ENCODE measurements at regions not wholly inside any gene's neighbourhood (a gene's known extent, or its start where the extent isn't known, plus 50 kb on each side); places are given as distances from the start of the nearest gene placed in this dataset.

DNA sequence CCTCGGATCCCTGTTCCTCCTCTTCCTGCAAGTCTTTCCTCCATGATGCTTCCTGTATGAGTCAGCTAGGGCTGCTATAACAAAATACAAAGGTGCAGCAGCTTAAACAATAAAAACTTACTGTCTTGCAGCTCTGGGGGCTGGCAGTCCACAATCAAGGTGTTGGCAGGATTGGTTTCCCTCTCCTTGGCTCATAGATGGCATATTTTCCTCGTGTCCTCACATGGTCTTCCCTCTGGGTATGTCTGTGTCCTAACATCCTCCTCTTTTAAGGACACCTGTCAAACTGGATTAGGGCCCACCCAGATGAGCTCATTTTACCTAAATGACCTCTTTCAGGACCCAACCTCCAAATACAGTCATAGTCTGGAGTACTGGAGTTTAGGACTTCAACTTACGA is 117.5 kb downstream of the MED10 start:
- DNase-seq, result no peak
- intact Hi-C loops (cut with micrococcal nuclease), result no loop called here

DNA sequence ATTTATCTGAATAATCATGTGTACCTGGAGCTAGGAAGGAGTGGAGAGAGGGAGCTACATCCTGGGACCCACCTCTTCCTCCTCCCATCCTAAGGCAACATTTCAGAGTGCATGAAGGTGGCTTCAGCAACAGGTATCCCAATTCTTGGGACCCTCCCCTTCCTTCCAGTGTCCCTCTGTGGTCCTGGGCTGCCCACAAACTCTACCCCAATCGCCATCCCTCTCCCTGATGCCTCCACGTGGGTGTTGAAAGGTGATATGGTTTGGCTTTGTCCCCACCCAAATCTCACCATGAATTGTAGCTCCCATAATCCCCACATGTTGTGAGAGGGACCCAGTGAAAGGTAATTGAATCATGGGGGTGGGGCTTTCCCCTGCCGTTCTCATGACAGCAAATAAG is 121.4 kb downstream of the MED10 start:
- Mint-ChIP-seq H3K4me1 (no peaks in the 10 kb centered on the region), H3K27me3 (ENCODE audit: low read depth in 2 of 2) (peaks cover 5 to 6% of the 10 kb centered on the region in 2 donors), H3K36me3 (no peaks in the 10 kb centered on the region), H3K4me3 (no peak overlapping the region), H3K27ac (no peak overlapping the region), H3K9me3 (peaks cover 0 to 6% of the 10 kb centered on the region in 2 donors)
- no peaks in the 10 kb centered on the region for H3K4me1 ChIP-seq (ENCODE audit: control insufficient read depth, insufficient read depth, low read length)
- H3K27ac ChIP-seq (ENCODE audit: low read length), result no peak overlapping the region
- ATAC-seq (no peak), DNase-seq (no peak)
- 71% methylated on average over 1 of the region's 3 CpGs for WGBS (ENCODE audit: insufficient coverage)
- TF ChIP-seq, protein P1, sequence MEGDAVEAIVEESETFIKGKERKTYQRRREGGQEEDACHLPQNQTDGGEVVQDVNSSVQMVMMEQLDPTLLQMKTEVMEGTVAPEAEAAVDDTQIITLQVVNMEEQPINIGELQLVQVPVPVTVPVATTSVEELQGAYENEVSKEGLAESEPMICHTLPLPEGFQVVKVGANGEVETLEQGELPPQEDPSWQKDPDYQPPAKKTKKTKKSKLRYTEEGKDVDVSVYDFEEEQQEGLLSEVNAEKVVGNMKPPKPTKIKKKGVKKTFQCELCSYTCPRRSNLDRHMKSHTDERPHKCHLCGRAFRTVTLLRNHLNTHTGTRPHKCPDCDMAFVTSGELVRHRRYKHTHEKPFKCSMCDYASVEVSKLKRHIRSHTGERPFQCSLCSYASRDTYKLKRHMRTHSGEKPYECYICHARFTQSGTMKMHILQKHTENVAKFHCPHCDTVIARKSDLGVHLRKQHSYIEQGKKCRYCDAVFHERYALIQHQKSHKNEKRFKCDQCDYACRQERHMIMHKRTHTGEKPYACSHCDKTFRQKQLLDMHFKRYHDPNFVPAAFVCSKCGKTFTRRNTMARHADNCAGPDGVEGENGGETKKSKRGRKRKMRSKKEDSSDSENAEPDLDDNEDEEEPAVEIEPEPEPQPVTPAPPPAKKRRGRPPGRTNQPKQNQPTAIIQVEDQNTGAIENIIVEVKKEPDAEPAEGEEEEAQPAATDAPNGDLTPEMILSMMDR (IDR thresholded peaks at IDR 0.05), result no peak
- intact Hi-C loops (cut with micrococcal nuclease), result no loop called here
- H3K9me3 ChIP-seq (ENCODE audit: control insufficient read depth, insufficient read depth, low read length), result no peaks in the 10 kb centered on the region
- H3K4me3 ChIP-seq (ENCODE audit: low read length), result no peak overlapping the region
- H3K27me3 ChIP-seq (ENCODE audit: control insufficient read depth, insufficient read depth, low read length), result no peaks in the 10 kb centered on the region
- H3K36me3 ChIP-seq (ENCODE audit: control insufficient read depth, insufficient read depth, low read length), result no peaks in the 10 kb centered on the region

More for the DNA sequence above, 117.5 kb downstream of the MED10 start:
- Mint-ChIP-seq H3K9me3 (peaks cover 0 to 6% of the 10 kb centered on the region in 2 donors), H3K27ac (no peak overlapping the region), H3K36me3 (no peaks in the 10 kb centered on the region), H3K27me3 (ENCODE audit: low read depth in 2 of 2) (peaks cover 0 to 6% of the 10 kb centered on the region in 2 donors), H3K4me1 (no peaks in the 10 kb centered on the region), H3K4me3 (no peak overlapping the region)
- H3K4me3 ChIP-seq (ENCODE audit: low read length), result no peak overlapping the region
- H3K9me3 ChIP-seq (ENCODE audit: control insufficient read depth, insufficient read depth, low read length), result no peaks in the 10 kb centered on the region
- no peak for ATAC-seq
- WGBS (ENCODE audit: insufficient coverage), result 37% methylated on average over 2 of the region's 3 CpGs
- TF ChIP-seq, protein P1 (IDR thresholded peaks at IDR 0.05), result no peak
- H3K27me3 ChIP-seq (ENCODE audit: control insufficient read depth, insufficient read depth, low read length), result no peaks in the 10 kb centered on the region
- no peak overlapping the region for H3K27ac ChIP-seq (ENCODE audit: low read length)
- no peaks in the 10 kb centered on the region for H3K4me1 ChIP-seq (ENCODE audit: control insufficient read depth, insufficient read depth, low read length)
- no peaks in the 10 kb centered on the region for H3K36me3 ChIP-seq (ENCODE audit: control insufficient read depth, insufficient read depth, low read length)

DNA sequence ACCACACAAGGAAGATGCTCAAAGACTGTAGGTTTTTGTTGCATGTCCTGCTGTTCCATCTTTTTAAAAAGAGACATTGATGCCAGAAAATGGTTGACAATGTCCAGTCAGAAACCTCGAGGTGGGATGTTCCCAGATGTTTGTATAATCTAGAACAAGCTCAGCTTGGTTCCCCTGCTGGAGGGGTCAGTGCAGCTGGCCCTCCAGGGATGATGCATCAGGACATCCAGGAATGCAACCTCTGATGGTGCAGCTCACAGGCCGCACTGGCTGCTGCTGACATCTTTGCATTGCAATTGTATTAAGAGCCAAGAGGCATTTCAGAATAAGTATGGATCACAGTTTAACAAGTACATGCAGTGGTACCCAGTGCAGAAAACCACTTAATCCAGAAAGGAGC is 122.4 kb downstream of the MED10 start:
- peaks cover 5 to 6% of the 10 kb centered on the region in 2 donors for H3K27me3 Mint-ChIP-seq (ENCODE audit: low read depth in 2 of 2)
- ATAC-seq, result no peak
- TF ChIP-seq, protein P1 (IDR thresholded peaks at IDR 0.05), result no peak
- DNase-seq, result no peak
- no peaks in the 10 kb centered on the region for H3K4me1 Mint-ChIP-seq
- Histone ChIP-seq H3K9me3 (ENCODE audit: control insufficient read depth, insufficient read depth, low read length) (no peaks in the 10 kb centered on the region), H3K4me3 (ENCODE audit: low read length) (no peak overlapping the region), H3K36me3 (ENCODE audit: control insufficient read depth, insufficient read depth, low read length) (no peaks in the 10 kb centered on the region), H3K4me1 (ENCODE audit: control insufficient read depth, insufficient read depth, low read length) (no peaks in the 10 kb centered on the region), H3K27ac (ENCODE audit: low read length) (no peak overlapping the region), H3K27me3 (ENCODE audit: control insufficient read depth, insufficient read depth, low read length) (no peaks in the 10 kb centered on the region)
- intact Hi-C loops (cut with micrococcal nuclease), result no loop called here
- H3K9me3 Mint-ChIP-seq, result peaks cover 2 to 6% of the 10 kb centered on the region in 2 donors
- H3K4me3 Mint-ChIP-seq, result no peak overlapping the region
- WGBS (ENCODE audit: insufficient coverage), result 36% methylated on average over 2 of the region's 2 CpGs
- H3K36me3 Mint-ChIP-seq, result no peaks in the 10 kb centered on the region
- no peak overlapping the region for H3K27ac Mint-ChIP-seq

DNA sequence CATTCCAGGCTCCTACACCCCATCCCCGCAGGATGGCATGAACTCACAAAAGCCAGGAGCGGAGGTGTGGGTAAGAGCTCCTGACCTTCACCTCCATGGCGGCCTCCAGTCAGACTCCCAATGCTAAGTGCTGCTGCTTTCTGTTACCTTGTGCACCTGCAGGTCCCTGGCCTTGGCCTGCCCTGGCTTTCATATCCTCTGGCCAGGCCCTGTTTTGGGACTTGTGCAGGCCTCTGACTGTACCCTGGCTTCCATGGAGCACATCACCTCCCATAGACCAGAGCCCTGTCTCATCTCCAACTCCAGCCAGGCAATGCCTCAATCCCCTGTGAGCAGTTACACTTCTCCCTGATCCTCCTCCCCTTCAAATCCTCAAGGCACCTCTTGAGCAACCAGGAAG is 124.5 kb downstream of the MED10 start:
- no peaks in the 10 kb centered on the region for H3K9me3 ChIP-seq (ENCODE audit: control insufficient read depth, insufficient read depth, low read length)
- no peaks in the 10 kb centered on the region for H3K36me3 ChIP-seq (ENCODE audit: control insufficient read depth, insufficient read depth, low read length)
- DNase-seq (no peak), ATAC-seq (no peak)
- no peaks in the 10 kb centered on the region for H3K27me3 ChIP-seq (ENCODE audit: control insufficient read depth, insufficient read depth, low read length)
- TF ChIP-seq, protein P1 (IDR thresholded peaks at IDR 0.05), result no peak
- H3K36me3 Mint-ChIP-seq, result no peaks in the 10 kb centered on the region
- H3K4me3 ChIP-seq (ENCODE audit: low read length), result no peak overlapping the region
- no peak overlapping the region for H3K4me3 Mint-ChIP-seq
- no peaks in the 10 kb centered on the region for H3K4me1 ChIP-seq (ENCODE audit: control insufficient read depth, insufficient read depth, low read length)
- peaks cover 3 to 5% of the 10 kb centered on the region in 2 donors for H3K27me3 Mint-ChIP-seq (ENCODE audit: low read depth in 2 of 2)
- 78% methylated on average over 3 of the region's 3 CpGs for WGBS (ENCODE audit: insufficient coverage)
- intact Hi-C loops (cut with micrococcal nuclease), result no loop called here
- H3K27ac ChIP-seq (ENCODE audit: low read length), result no peak overlapping the region
- no peak overlapping the region for H3K27ac Mint-ChIP-seq
- peaks cover 3% of the 10 kb centered on the region in 2 donors for H3K9me3 Mint-ChIP-seq
- H3K4me1 Mint-ChIP-seq, result no peaks in the 10 kb centered on the region
